GM20000 (cell line): ENCODE measurements at regions not wholly inside any gene's neighbourhood (a gene's known extent, or its start where the extent isn't known, plus 50 kb on each side); places are given as distances from the start of the nearest gene placed in this dataset.

Experiments
- DNase-seq: peaks from one replicate; pipeline ENCODE4 v3.0.0; 2012; ENCODE audit warnings: low spot score
- TF ChIP-seq, protein P1 (sequence below): IDR thresholded peaks from 2 replicates; pipeline ENCODE4 v1.5.1; 2012; ENCODE audit warnings: mild to moderate bottlenecking, control low read depth; ENCODE audit errors: extremely low read depth, missing control alignments

- no peak for DNase-seq
- TF ChIP-seq, protein P1, sequence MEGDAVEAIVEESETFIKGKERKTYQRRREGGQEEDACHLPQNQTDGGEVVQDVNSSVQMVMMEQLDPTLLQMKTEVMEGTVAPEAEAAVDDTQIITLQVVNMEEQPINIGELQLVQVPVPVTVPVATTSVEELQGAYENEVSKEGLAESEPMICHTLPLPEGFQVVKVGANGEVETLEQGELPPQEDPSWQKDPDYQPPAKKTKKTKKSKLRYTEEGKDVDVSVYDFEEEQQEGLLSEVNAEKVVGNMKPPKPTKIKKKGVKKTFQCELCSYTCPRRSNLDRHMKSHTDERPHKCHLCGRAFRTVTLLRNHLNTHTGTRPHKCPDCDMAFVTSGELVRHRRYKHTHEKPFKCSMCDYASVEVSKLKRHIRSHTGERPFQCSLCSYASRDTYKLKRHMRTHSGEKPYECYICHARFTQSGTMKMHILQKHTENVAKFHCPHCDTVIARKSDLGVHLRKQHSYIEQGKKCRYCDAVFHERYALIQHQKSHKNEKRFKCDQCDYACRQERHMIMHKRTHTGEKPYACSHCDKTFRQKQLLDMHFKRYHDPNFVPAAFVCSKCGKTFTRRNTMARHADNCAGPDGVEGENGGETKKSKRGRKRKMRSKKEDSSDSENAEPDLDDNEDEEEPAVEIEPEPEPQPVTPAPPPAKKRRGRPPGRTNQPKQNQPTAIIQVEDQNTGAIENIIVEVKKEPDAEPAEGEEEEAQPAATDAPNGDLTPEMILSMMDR = no peak
These were observed 652.9 kb downstream of the SMARCA1 start for GRCh38 chrX:128870361-128870760.

DNA sequence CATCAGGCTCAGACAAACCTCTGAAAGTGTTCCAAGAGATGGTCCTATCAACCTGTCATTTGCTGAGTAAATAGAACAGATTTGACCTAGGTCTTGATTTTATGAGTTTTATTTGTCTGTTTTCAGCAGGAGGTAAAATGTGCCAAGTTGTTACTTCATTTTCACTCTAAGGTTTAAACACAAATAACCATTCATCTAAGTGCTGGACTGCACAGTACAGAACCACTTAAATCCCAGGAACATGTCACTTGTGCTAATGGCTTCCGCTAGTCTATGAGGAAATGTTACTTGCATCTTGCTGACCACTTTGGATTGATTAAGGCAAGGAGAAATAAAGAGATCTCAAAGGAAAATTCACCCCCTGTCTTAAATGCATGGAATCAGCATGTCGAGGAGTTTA is 660.7 kb downstream of the SMARCA1 start:
- TF ChIP-seq, protein P1 = no peak
- DNase-seq = no peak

DNA sequence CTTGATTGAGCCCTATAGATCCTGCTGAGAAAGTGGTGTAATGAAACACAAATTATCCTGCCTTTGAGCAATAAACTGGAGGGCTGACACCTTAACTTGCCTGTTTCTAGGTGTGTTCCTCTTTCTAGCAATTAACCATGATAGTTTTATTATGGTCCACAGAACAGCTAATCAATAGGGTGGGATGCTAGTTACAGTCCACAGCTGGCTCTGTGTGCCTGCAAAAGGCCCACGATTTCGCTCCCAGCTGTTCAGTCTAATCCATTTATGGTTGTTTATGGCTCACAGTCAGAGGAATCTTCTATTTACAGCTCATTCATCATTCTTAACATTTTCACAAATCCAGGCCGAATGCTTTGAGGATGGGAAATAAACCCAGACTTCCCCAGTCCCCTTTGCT is 674.9 kb downstream of the SMARCA1 start:
- TF ChIP-seq, protein P1 = no peak
- DNase-seq = no peak

GRCh38 chrX:128846385-128846784 is 676.9 kb downstream of the SMARCA1 start:
- TF ChIP-seq, protein P1 = no peak
- no peak for DNase-seq

DNA sequence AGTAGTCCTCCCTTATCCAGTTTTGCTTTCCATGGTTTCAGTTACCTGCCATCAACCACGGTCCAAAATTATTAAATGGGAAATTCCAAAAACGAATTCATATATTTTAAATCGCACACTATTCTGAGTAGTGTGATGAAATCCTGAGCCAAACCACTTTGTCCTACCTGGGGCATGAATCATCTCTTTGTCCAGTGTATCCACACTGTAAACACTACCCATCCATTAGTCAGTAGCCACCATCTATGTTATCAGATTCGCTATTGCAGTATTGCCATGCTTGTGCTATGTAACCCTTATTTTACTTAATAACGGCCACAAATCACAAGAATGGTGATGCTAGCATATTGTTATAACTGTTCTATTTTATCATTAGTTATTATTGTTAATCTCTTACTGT is 704.6 kb downstream of the SMARCA1 start:
- TF ChIP-seq, protein P1 = no peak
- no peak for DNase-seq

GRCh38 chrX:128816919-128817318 is 706.4 kb downstream of the SMARCA1 start:
- DNase-seq = no peak
- TF ChIP-seq, protein P1 = peak; percentile 2

DNA sequence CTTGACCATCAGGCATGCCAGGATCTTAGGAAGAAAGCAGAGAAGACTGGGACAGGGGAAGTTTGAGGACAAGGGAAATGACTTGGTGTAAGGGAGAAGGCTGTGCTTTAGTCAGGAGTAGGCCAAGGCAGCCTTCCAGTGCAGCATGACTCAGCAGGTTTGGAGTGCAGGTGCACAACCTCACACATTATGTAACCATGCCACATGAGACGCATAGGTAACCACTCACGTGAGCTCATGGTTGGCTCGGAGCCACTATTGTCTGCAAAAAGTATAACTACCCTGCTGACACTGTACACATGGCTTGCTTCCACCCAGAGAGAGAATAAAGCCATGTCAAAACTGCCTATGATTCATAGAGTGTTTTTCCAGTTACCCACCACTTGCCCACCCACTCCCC is 715.9 kb downstream of the SMARCA1 start:
- TF ChIP-seq, protein P1 = no peak
- no peak for DNase-seq

DNA sequence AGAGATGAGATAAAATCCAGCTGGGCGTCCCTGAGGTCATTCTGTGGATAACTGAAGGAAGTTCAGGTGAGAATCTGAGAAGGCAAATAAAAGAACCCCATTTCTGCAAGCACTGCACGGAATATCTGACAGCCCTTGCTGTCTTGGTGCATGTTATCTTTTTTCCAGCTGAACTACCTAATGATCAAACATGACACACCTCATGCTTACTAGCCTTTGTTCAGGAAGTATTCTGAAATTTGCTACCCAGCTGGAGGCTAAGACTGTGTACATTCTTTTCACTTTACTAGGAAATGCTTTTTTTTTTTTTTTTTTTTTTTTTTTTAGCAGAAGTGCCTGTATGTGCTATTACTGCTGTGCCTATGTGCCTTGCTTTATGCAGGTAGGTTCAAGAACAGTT is 718.1 kb downstream of the SMARCA1 start:
- TF ChIP-seq, protein P1 = no peak
- no peak for DNase-seq
